HepG2 (cell line): ENCODE measurements at regions not wholly inside any gene's neighbourhood (a gene's known extent, or its start where the extent isn't known, plus 50 kb on each side); places are given as distances from the start of the nearest gene placed in this dataset.

ENCODE experiments used
- ATAC-seq: fragments of 200-7000 bp; cut with Tn5 transposase; 3 replicates; pipeline ENCODE4 v1.9.1; 2020; ENCODE audit warnings: mild to moderate bottlenecking, moderate library complexity
- BruUV-seq: library from RNA; stranded (reverse); fragments of 400-500 nt; replicated peaks from 2 replicates; lab custom pipeline; 2021; lab: Mats Ljungman, UMichigan
- CTCF ChIA-PET: fragments of 300-600 bp; formaldehyde crosslinking; extraction: SDS; loops from one replicate; lab custom pipeline; 2021; ENCODE audit warnings: low total read pairs, inconsistent platforms, low intra/inter-chr PET ratio; lab: Yijun Ruan, JAX
- POLR2A ChIA-PET: fragments of 350-600 bp; sonication (Branson Sonifier 250); formaldehyde crosslinking; loops from one replicate; lab custom pipeline; 2020; ENCODE audit warnings: antibody characterized with exemption, inconsistent platforms; lab: Yijun Ruan, JAX
- DNase-seq: peaks from one replicate; pipeline ENCODE4 v3.0.0-alpha.2; 2015; ENCODE audit warnings: low spot score
- FAIRE-seq: peaks from 3 replicates; lab custom pipeline; 2011; peaks lifted over from hg19 to GRCh38; lab: Jason Lieb, UNC
- H2AFZ ChIP-seq: one replicate; pipeline ENCODE4 v1.6.1; 2011; ENCODE audit warnings: low read length, inconsistent platforms
- H3K27ac ChIP-seq: fragments of 300-600 bp; 3 replicates; pipeline ENCODE4 v1.8.0; 2011; ENCODE audit warnings: mixed run types, mild to moderate bottlenecking, mixed read lengths, low read length, inconsistent platforms; ENCODE audit not compliant: insufficient read depth; ENCODE audit errors: extremely low read length
- H3K27me3 ChIP-seq, 2 experiments: fragments of 200-600 bp in 1 of 2; 2 replicates in 1 of 2; 3 replicates in 1 of 2; pipeline versions ENCODE4 v1.6.0 to v1.8.0; 2011; ENCODE audit warnings: low read length in 2 of 2, mild to moderate bottlenecking in 2 of 2, moderate library complexity in 2 of 2, inconsistent platforms in 1 of 2; ENCODE audit not compliant: insufficient read depth in 2 of 2, control insufficient read depth in 1 of 2
- H3K36me3 ChIP-seq, 2 experiments: fragments of 200-600 bp in 1 of 2; replicated peaks in 1 of 2; 2 replicates in 1 of 2; 3 replicates in 1 of 2; pipeline versions ENCODE4 v1.5.1 to v1.8.0; 2011; ENCODE audit warnings: low read length in 2 of 2, inconsistent platforms in 1 of 2; ENCODE audit not compliant: insufficient read depth in 2 of 2, control insufficient read depth in 1 of 2
- H3K4me1 ChIP-seq: 2 replicates; pipeline ENCODE4 v1.5.1; 2012; ENCODE audit warnings: low read length, inconsistent platforms; ENCODE audit not compliant: insufficient read depth
- H3K4me2 ChIP-seq: 2 replicates; pipeline ENCODE4 v1.6.0; 2011; ENCODE audit warnings: low read depth, low read length, inconsistent platforms
- H3K4me3 ChIP-seq, 3 experiments: fragments of 200-600 bp in 1 of 3; sonication (generic), shearing (Covaris generic) in 1 of 3; replicated peaks in 1 of 3; 2 replicates each; pipeline ENCODE4 v1.5.1; 2011 to 2016; ENCODE audit warnings: low read length in 3 of 3, inconsistent platforms in 2 of 3, low read depth in 2 of 3, mild to moderate bottlenecking in 2 of 3, control low read depth in 1 of 3, mixed read lengths in 1 of 3; ENCODE audit not compliant: insufficient read depth in 1 of 3
- H3K79me2 ChIP-seq: one replicate; pipeline ENCODE4 v1.6.1; 2011; ENCODE audit warnings: low read length, inconsistent platforms; ENCODE audit not compliant: insufficient read depth
- H3K9ac ChIP-seq: 2 replicates; pipeline ENCODE4 v1.6.0; 2011; ENCODE audit warnings: mild to moderate bottlenecking, low read depth, low read length, inconsistent platforms; ENCODE audit not compliant: insufficient read depth
- H3K9me3 ChIP-seq: 2 replicates; pipeline ENCODE4 v1.5.1; 2012; ENCODE audit warnings: mild to moderate bottlenecking, low read length
- H4K20me1 ChIP-seq: 2 replicates; pipeline ENCODE4 v1.6.0; 2011; ENCODE audit warnings: inconsistent platforms, mild to moderate bottlenecking, low read length, moderate library complexity; ENCODE audit not compliant: insufficient read depth
- CAMTA2 ChIP-seq: sonication (generic); formaldehyde crosslinking; IDR thresholded peaks from 2 replicates; pipeline ENCODE4 v1.4.0; 2020; ENCODE audit warnings: mild to moderate bottlenecking, missing genetic modification reagents, borderline replicate concordance
- NPAS2 ChIP-seq: sonication (generic); formaldehyde crosslinking; IDR thresholded peaks from 2 replicates; pipeline ENCODE4 v1.8.0; 2022; ENCODE audit warnings: mild to moderate bottlenecking, missing genetic modification reagents, borderline replicate concordance
- PRPF4 ChIP-seq: fragments of 200-400 bp; formaldehyde crosslinking; IDR thresholded peaks from 2 replicates; pipeline ENCODE4 v1.6.1; 2016; ENCODE audit warnings: low read length, low read depth; ENCODE audit not compliant: poor library complexity, severe bottlenecking
- RCOR2 ChIP-seq: IDR thresholded peaks from 2 replicates; pipeline ENCODE4 v1.6.1; 2016; ENCODE audit warnings: missing biosample characterization, missing genetic modification reagents
- ZBTB1 ChIP-seq: sonication (generic); formaldehyde crosslinking; IDR thresholded peaks from 2 replicates; pipeline ENCODE4 v1.4.0; 2020; ENCODE audit warnings: missing genetic modification reagents, borderline replicate concordance
- ZNF460 ChIP-seq: sonication (generic); formaldehyde crosslinking; IDR thresholded peaks from 2 replicates; pipeline ENCODE4 v1.5.1; 2020; ENCODE audit warnings: missing genetic modification reagents, mild to moderate bottlenecking, borderline replicate concordance
- ZNF569 ChIP-seq: sonication (generic); formaldehyde crosslinking; IDR thresholded peaks from 2 replicates; pipeline ENCODE4 v1.5.0; 2020; ENCODE audit warnings: mild to moderate bottlenecking, missing genetic modification reagents, moderate library complexity, borderline replicate concordance
- ZSCAN20 ChIP-seq: sonication (generic); formaldehyde crosslinking; IDR thresholded peaks from 2 replicates; pipeline ENCODE4 v1.4.0; 2020; ENCODE audit warnings: missing genetic modification reagents, mild to moderate bottlenecking, borderline replicate concordance
- WGBS: methylation state at CpG from one replicate; pipeline ENCODE4 v1.1.6; 2017; ENCODE audit warnings: low lambda C conversion rate; 5-methylcytosine and 5-hydroxymethylcytosine counted together
- in situ Hi-C: cut with HindIII; loops from 2 replicates; pipeline ENCODE4 v1.10.0; 2017; ENCODE audit warnings: low pct_unique_long_range_greater_than_20kb; ENCODE audit not compliant: extremely low pct_ligation_motif_present
- intact Hi-C: fragments of 100-400 bp; cut with micrococcal nuclease; formaldehyde crosslinking; loops from one replicate; pipeline ENCODE4 v1.10.0; 2022; ENCODE audit not compliant: unreplicated experiment
- TF ChIP-seq, protein P1 (sequence below): sonication (generic); formaldehyde crosslinking; IDR thresholded peaks from 2 replicates; pipeline ENCODE4 v1.5.0; 2020; ENCODE audit warnings: missing genetic modification reagents
- TF ChIP-seq, protein P2 (sequence below): sonication (generic); formaldehyde crosslinking; IDR thresholded peaks from 2 replicates; pipeline ENCODE4 v1.8.0; 2022; ENCODE audit warnings: missing genetic modification reagents, mild to moderate bottlenecking, inconsistent platforms, borderline replicate concordance

DNA sequence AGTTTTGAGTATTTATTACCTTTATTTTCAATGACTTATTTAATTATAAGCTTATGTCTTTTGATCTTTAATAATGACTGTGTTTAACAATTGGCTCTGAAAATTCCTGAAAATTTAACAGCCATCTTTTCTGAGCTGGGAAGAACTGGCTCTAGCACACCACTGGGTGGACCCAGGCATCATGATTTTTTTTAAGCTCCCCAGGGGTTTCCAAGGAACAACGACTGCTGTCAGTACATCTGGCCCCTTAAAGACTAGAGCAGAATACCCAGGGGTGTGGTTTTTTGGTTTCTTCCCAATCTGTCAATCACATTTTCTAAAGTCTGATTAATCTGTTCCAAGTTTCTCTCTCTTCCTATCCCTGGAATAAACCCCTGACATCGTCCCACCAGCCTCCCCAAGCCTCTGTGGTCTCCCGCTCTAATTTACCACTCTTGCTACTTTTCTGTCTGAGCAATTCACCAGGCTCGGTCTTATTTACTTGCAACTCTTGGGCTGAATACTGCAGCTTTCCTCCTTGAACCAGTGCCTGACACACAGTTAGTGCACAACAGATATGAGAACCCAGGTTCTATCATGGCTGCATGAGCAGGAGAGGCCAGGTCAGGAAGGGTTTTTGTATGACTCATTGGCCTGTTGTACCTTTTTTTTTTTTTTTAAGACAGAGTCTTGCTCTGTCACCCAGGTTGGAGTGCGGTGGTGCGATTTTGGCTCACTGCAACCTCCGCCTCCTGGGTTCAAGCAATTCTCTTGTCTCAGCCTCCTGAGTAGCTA is 321.9 kb downstream of the ZSWIM6 start:
- DNase-seq (no peak), ATAC-seq (no peak), FAIRE-seq (no peak)
- Histone ChIP-seq H3K36me3 (no peaks in the 10 kb centered on the region), H3K27ac (no peak overlapping the region), H3K27me3 (peaks cover 2 to 26% of the 10 kb centered on the region in 2 experiments; a peak in 2 of 5 replicates), H4K20me1 (no peaks in the 10 kb centered on the region), H3K9me3 (no peaks in the 10 kb centered on the region), H3K4me1 (no peaks in the 10 kb centered on the region), H3K4me2 (no peak overlapping the region), H3K9ac (no peak overlapping the region), H3K79me2 (no peaks in the 10 kb centered on the region), H3K4me3 (no peak overlapping the region), H2AFZ (no peak overlapping the region)
- in situ Hi-C loops (loop anchor here (25.0 kb wide), 1 partner anchor 592 kb away; no protein-coding TSS in a partner anchor), intact Hi-C loops (loop anchor here (10.0 kb wide), 2 partner anchors 489 to 699 kb away; partner anchors contain the start of gene SMIM15)
- BruUV-seq = no TSS peak
- CTCF ChIA-PET = no interaction called here
- TF ChIP-seq ZNF460 (CRISPR knock-in tag) = no peak
- 59% methylated on average over 7 of the region's 7 CpGs for WGBS
- POLR2A ChIA-PET = no interaction called here

DNA sequence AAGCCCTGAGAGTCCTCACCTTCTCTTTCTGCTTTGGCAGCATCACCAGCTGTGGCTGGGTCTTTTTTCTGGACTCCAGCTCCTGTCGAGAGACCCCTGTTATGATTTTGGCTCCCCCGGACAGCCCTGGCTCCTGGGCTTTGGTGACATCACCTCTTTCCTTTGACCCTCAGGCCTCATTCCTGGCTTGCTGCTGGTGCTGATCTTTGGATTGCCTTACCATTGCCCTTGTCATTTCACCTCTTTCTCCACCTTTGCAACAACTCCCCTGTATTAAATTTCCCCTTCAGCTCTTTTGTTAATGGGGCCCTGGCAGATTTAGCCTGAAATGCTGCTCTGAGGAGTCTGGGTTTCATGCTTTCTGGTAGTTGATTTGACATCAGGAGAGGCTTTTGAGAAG is 322.8 kb downstream of the ZSWIM6 start:
- Histone ChIP-seq H3K27me3 (peaks cover 2 to 34% of the 10 kb centered on the region in 2 experiments; a peak in 2 of 5 replicates), H3K9ac (no peak overlapping the region), H3K4me2 (no peak overlapping the region), H3K9me3 (no peaks in the 10 kb centered on the region), H2AFZ (no peak overlapping the region), H3K4me3 (no peak overlapping the region), H3K36me3 (no peaks in the 10 kb centered on the region), H3K27ac (no peak overlapping the region), H4K20me1 (no peaks in the 10 kb centered on the region), H3K4me1 (no peaks in the 10 kb centered on the region), H3K79me2 (no peaks in the 10 kb centered on the region)
- DNase-seq (no peak), FAIRE-seq (no peak), ATAC-seq (no peak)
- CTCF ChIA-PET = no interaction called here
- 4% methylated on average over 2 of the region's 2 CpGs for WGBS
- in situ Hi-C loops = loop anchor here (25.0 kb wide), 1 partner anchor 593 kb away; no protein-coding TSS in a partner anchor
- BruUV-seq = no TSS peak
- intact Hi-C loops = loop anchor here (5.0 to 10.0 kb wide), 4 partner anchors 277 to 700 kb away; partner anchors contain the start of genes SMIM15 and ZSWIM6
- TF ChIP-seq, protein P1, sequence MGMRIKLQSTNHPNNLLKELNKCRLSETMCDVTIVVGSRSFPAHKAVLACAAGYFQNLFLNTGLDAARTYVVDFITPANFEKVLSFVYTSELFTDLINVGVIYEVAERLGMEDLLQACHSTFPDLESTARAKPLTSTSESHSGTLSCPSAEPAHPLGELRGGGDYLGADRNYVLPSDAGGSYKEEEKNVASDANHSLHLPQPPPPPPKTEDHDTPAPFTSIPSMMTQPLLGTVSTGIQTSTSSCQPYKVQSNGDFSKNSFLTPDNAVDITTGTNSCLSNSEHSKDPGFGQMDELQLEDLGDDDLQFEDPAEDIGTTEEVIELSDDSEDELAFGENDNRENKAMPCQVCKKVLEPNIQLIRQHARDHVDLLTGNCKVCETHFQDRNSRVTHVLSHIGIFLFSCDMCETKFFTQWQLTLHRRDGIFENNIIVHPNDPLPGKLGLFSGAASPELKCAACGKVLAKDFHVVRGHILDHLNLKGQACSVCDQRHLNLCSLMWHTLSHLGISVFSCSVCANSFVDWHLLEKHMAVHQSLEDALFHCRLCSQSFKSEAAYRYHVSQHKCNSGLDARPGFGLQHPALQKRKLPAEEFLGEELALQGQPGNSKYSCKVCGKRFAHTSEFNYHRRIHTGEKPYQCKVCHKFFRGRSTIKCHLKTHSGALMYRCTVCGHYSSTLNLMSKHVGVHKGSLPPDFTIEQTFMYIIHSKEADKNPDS (CRISPR knock-in tag) = no peak
- TF ChIP-seq ZSCAN20 (CRISPR knock-in tag) (no peak), NPAS2 (no peak), ZNF569 (CRISPR knock-in tag) (no peak), ZBTB1 (CRISPR knock-in tag) (no peak), CAMTA2 (CRISPR knock-in tag) (no peak), RCOR2 (CRISPR knock-in tag) (no peak), PRPF4 (no peak)
- TF ChIP-seq, protein P2, sequence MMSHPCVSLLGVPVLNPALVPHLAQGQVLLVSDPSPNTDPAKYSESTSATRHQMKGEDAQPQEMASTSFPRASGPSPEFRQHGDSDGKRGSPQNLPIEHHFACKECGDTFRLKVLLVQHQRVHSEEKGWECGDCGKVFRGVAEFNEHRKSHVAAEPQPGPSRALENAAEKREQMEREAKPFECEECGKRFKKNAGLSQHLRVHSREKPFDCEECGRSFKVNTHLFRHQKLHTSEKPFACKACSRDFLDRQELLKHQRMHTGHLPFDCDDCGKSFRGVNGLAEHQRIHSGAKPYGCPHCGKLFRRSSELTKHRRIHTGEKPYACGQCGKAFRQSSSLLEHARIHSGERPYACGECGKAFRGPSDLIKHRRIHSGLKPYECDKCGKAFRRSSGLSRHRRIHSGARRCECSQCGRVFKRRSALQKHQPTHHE (CRISPR knock-in tag) = no peak
- POLR2A ChIA-PET = no interaction called here
